A673 (cell line): ENCODE measurements at regions not wholly inside any gene's neighbourhood (a gene's known extent, or its start where the extent isn't known, plus 50 kb on each side); places are given as distances from the start of the nearest gene placed in this dataset.

ENCODE experiments used
- CTCF ChIP-seq: fragments of 300-800, 200-600 bp; sonication (generic); conservative IDR thresholded peaks from 2 replicates; pipeline ENCODE4 v1.5.1; 2017; ENCODE audit warnings: low read depth, mild to moderate bottlenecking, antibody characterized with exemption, low read length, moderate library complexity, mixed read lengths
- EZH2 ChIP-seq: fragments of 200-600 bp; sonication (generic); IDR thresholded peaks from 2 replicates; pipeline ENCODE4 v1.6.1; 2017; ENCODE audit warnings: borderline replicate concordance, low read depth, mild to moderate bottlenecking, mixed read lengths, antibody characterized with exemption, low read length; ENCODE audit not compliant: poor library complexity, severe bottlenecking

- TF ChIP-seq CTCF (no peak), EZH2 (no peak)
These were observed 88.1 kb downstream of the CMPK2 start for GRCh38 chr2:6777626-6778025.
